ENCODE measurements at regions not wholly inside any gene's neighbourhood (a gene's known extent, or its start where the extent isn't known, plus 50 kb on each side); places are given as distances from the start of the nearest gene placed in this dataset.

- TF ChIP-seq, protein P1, sequence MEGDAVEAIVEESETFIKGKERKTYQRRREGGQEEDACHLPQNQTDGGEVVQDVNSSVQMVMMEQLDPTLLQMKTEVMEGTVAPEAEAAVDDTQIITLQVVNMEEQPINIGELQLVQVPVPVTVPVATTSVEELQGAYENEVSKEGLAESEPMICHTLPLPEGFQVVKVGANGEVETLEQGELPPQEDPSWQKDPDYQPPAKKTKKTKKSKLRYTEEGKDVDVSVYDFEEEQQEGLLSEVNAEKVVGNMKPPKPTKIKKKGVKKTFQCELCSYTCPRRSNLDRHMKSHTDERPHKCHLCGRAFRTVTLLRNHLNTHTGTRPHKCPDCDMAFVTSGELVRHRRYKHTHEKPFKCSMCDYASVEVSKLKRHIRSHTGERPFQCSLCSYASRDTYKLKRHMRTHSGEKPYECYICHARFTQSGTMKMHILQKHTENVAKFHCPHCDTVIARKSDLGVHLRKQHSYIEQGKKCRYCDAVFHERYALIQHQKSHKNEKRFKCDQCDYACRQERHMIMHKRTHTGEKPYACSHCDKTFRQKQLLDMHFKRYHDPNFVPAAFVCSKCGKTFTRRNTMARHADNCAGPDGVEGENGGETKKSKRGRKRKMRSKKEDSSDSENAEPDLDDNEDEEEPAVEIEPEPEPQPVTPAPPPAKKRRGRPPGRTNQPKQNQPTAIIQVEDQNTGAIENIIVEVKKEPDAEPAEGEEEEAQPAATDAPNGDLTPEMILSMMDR (conservative IDR thresholded peaks at IDR 0.05; ENCODE audit: low read length), result no peak
- no peak for TF ChIP-seq EZH2phosphoT487 (IDR thresholded peaks at IDR 0.05; ENCODE audit: borderline replicate concordance, low read depth, low read length)
Measured at GRCh38 chr12:114069507-114069906, 103.4 kb upstream of the RBM19 start.

Measured in OCI-LY7 (cell line).